ENCODE measurements at regions not wholly inside any gene's neighbourhood (a gene's known extent, or its start where the extent isn't known, plus 50 kb on each side); places are given as distances from the start of the nearest gene placed in this dataset.
"Not testable (repeated sequence)": the region's sequence is repeated elsewhere in the genome, so short reads cannot be mapped to it uniquely, and the experiment has no call there.

GRCh38 chr3:81364411-81364810 lies 397.0 kb downstream of the GBE1 start:
- no peak for DNase-seq (ENCODE audit: low read depth)

- DNase-seq (ENCODE audit: low read depth) = peak; percentile 66
Observed at GRCh38 chr3:81363816-81364215, 397.6 kb downstream of the GBE1 start.

- peak; percentile 28 for DNase-seq (ENCODE audit: low read depth)
Observed at GRCh38 chr3:81354119-81354518, 407.3 kb downstream of the GBE1 start.

- DNase-seq (ENCODE audit: low read depth) = peak; percentile 72
Observed at GRCh38 chr3:81352867-81353266, 408.6 kb downstream of the GBE1 start.

GRCh38 chr3:81349816-81350340 lies 411.6 kb downstream of the GBE1 start:
- no peak for DNase-seq (ENCODE audit: low read depth)

- DNase-seq (ENCODE audit: low read depth) = peak; percentile 34
Observed at GRCh38 chr3:81339040-81339845, 422.2 kb downstream of the GBE1 start.

- DNase-seq (ENCODE audit: low read depth) = no peak
Observed at GRCh38 chr3:81336470-81336869, 425.0 kb downstream of the GBE1 start.

GRCh38 chr3:81329835-81330234 lies 431.6 kb downstream of the GBE1 start:
- DNase-seq (ENCODE audit: low read depth) = not testable (repeated sequence)

GRCh38 chr3:81326245-81326644 lies 435.2 kb downstream of the GBE1 start:
- no peak for DNase-seq (ENCODE audit: low read depth)

- no peak for DNase-seq (ENCODE audit: low read depth)
Observed at GRCh38 chr3:81320862-81321261, 440.6 kb downstream of the GBE1 start.

- DNase-seq (ENCODE audit: low read depth) = no peak
Observed at GRCh38 chr3:81315030-81315429, 446.4 kb downstream of the GBE1 start.

GRCh38 chr3:81311321-81311720 lies 450.1 kb downstream of the GBE1 start:
- no peak for DNase-seq (ENCODE audit: low read depth)

GRCh38 chr3:81308306-81308705 lies 453.1 kb downstream of the GBE1 start:
- peak; percentile 87 for DNase-seq (ENCODE audit: low read depth)

GRCh38 chr3:81307221-81307620 lies 454.2 kb downstream of the GBE1 start:
- no peak for DNase-seq (ENCODE audit: low read depth)

- DNase-seq (ENCODE audit: low read depth) = no peak
Observed at GRCh38 chr3:81303321-81303720, 458.1 kb downstream of the GBE1 start.

- DNase-seq (ENCODE audit: low read depth) = peak; percentile 69
Observed at GRCh38 chr3:81302045-81302444, 459.4 kb downstream of the GBE1 start.

- no peak for DNase-seq (ENCODE audit: low read depth)
Observed at GRCh38 chr3:81301230-81301629, 460.2 kb downstream of the GBE1 start.

GRCh38 chr3:81300324-81300927 lies 461.0 kb downstream of the GBE1 start:
- DNase-seq (ENCODE audit: low read depth) = peak; percentile 52

GRCh38 chr3:81299481-81299880 lies 462.0 kb downstream of the GBE1 start:
- no peak for DNase-seq (ENCODE audit: low read depth)

GRCh38 chr3:81295906-81296577 lies 465.4 kb downstream of the GBE1 start:
- DNase-seq (ENCODE audit: low read depth) = peak; percentile 45

GRCh38 chr3:81293156-81293555 lies 468.3 kb downstream of the GBE1 start:
- DNase-seq (ENCODE audit: low read depth) = no peak

GRCh38 chr3:81291586-81291985 lies 469.9 kb downstream of the GBE1 start:
- no peak for DNase-seq (ENCODE audit: low read depth)

GRCh38 chr3:81289676-81290075 lies 471.8 kb downstream of the GBE1 start:
- peak; percentile 65 for DNase-seq (ENCODE audit: low read depth)

Data from iris pigment epithelial cell (primary cell).